Mammary epithelial cell (primary cell): ENCODE measurements at regions not wholly inside any gene's neighbourhood (a gene's known extent, or its start where the extent isn't known, plus 50 kb on each side); places are given as distances from the start of the nearest gene placed in this dataset.

Source experiments
- EZH2 ChIP-seq: IDR thresholded peaks from 2 replicates; pipeline ENCODE4 v1.6.1; 2012; ENCODE audit warnings: low read length, inconsistent platforms, borderline replicate concordance
- TF ChIP-seq, protein P1 (sequence below), 2 donors: IDR thresholded peaks in 1 of 2; conservative IDR thresholded peaks in 1 of 2; 2 replicates each; pipeline ENCODE4 v1.5.1; 2011 to 2012; ENCODE audit warnings: inconsistent platforms in 2 of 2, low read length in 2 of 2, mild to moderate bottlenecking in 2 of 2, control low read depth in 1 of 2, low read depth in 1 of 2; ENCODE audit not compliant: insufficient read depth in 1 of 2; ENCODE audit errors: extremely low read depth in 1 of 2

DNA sequence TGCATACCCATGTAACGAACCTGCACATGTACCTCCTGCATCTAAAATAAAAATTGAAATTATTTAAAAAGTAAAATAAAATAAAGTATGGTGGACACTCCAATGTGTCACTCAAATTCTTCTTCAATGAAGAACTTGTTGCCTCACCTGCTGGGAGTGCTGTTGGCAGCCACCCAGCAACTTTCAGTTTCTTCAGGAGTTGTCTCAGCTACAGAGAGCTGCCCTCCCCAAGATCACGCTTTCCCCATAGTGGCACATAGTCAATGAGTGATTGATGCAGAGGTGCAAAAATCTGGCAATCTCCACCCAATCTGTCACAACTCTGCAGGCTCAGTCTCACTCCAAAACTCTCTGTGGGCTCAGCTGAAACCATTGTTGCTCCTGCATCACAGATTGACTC is 92.3 kb upstream of the C11orf87 start:
- TF ChIP-seq, protein P1, sequence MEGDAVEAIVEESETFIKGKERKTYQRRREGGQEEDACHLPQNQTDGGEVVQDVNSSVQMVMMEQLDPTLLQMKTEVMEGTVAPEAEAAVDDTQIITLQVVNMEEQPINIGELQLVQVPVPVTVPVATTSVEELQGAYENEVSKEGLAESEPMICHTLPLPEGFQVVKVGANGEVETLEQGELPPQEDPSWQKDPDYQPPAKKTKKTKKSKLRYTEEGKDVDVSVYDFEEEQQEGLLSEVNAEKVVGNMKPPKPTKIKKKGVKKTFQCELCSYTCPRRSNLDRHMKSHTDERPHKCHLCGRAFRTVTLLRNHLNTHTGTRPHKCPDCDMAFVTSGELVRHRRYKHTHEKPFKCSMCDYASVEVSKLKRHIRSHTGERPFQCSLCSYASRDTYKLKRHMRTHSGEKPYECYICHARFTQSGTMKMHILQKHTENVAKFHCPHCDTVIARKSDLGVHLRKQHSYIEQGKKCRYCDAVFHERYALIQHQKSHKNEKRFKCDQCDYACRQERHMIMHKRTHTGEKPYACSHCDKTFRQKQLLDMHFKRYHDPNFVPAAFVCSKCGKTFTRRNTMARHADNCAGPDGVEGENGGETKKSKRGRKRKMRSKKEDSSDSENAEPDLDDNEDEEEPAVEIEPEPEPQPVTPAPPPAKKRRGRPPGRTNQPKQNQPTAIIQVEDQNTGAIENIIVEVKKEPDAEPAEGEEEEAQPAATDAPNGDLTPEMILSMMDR (conservative IDR thresholded peaks at IDR 0.05 in 1 of 2, IDR thresholded peaks at IDR 0.05 in 1 of 2; ENCODE audit: extremely low read depth in 1 of 2, insufficient read depth in 1 of 2, low read depth in 1 of 2, low read length in 2 of 2): no peak
- no peak for TF ChIP-seq EZH2
